ENCODE measurements at regions not wholly inside any gene's neighbourhood (a gene's known extent, or its start where the extent isn't known, plus 50 kb on each side); places are given as distances from the start of the nearest gene placed in this dataset.

DNA sequence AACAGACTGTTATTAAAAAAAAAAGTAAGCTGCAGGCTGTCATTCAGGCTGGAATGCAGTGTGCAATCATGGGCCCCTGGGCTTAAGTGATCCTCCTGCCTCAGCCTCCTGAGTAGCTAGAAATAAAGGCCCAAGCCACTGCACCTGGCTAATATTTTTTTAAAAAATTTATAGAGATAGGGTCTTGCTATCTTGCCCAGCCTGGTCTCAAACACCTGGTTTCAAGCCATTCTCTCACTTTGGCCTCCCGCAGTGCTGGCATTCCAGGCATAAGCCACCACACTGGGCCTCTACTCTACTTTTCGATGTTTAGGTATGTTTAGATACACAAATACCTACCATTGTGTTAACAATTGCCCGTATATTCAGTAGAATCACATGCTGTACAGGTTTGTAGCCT is 270.4 kb upstream of the PRKCQ start:
- TF ChIP-seq, protein P1, sequence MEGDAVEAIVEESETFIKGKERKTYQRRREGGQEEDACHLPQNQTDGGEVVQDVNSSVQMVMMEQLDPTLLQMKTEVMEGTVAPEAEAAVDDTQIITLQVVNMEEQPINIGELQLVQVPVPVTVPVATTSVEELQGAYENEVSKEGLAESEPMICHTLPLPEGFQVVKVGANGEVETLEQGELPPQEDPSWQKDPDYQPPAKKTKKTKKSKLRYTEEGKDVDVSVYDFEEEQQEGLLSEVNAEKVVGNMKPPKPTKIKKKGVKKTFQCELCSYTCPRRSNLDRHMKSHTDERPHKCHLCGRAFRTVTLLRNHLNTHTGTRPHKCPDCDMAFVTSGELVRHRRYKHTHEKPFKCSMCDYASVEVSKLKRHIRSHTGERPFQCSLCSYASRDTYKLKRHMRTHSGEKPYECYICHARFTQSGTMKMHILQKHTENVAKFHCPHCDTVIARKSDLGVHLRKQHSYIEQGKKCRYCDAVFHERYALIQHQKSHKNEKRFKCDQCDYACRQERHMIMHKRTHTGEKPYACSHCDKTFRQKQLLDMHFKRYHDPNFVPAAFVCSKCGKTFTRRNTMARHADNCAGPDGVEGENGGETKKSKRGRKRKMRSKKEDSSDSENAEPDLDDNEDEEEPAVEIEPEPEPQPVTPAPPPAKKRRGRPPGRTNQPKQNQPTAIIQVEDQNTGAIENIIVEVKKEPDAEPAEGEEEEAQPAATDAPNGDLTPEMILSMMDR (IDR thresholded peaks at IDR 0.05), result no peak
- intact Hi-C loops (cut with DNase I), result no loop called here
- Histone ChIP-seq H3K4me3 (no peak overlapping the region), H3K27me3 (no peaks in the 10 kb centered on the region), H3K9me3 (no peaks in the 10 kb centered on the region), H3K27ac (no peak overlapping the region), H3K4me1 (no peaks in the 10 kb centered on the region), H3K36me3 (no peaks in the 10 kb centered on the region)
- DNase-seq (ENCODE audit: low spot score in 2 of 2), result no peak

DNA sequence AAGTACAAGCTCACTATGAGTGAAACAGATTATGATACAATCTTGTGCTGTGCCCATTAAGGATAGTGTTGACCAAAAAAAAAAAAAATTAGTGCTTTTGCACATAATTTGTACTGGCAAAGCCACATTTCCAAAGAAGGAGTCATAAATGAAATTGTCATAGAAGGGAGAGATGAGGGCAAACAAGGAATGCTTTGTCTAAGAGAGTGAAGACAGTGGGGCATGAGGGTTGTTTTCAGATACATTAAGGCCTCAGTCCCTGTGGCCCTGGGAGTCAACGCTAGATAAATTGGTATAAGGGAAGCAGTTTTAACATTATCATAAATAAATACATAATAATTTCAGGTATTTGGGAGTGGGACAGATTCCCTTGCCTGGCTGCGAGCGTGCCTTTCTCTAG is 267.5 kb upstream of the PRKCQ start:
- H3K9me3 ChIP-seq, result no peaks in the 10 kb centered on the region
- TF ChIP-seq, protein P1 (IDR thresholded peaks at IDR 0.05), result no peak
- intact Hi-C loops (cut with DNase I), result no loop called here

GRCh38 chr10:6843894-6844650 is 264.0 kb upstream of the PRKCQ start:
- TF ChIP-seq, protein P1 (IDR thresholded peaks at IDR 0.05), result no peak

More for the DNA sequence above, 267.5 kb upstream of the PRKCQ start:
- Histone ChIP-seq H3K4me3 (no peak overlapping the region), H3K4me1 (no peaks in the 10 kb centered on the region), H3K27ac (no peak overlapping the region), H3K27me3 (no peaks in the 10 kb centered on the region), H3K36me3 (no peaks in the 10 kb centered on the region)
- DNase-seq (ENCODE audit: low spot score in 2 of 2), result no peak

GRCh38 chr10:6843481-6843881 is 263.4 kb upstream of the PRKCQ start:
- H3K4me3 ChIP-seq, result no peak overlapping the region
- no peaks in the 10 kb centered on the region for H3K4me1 ChIP-seq
- TF ChIP-seq, protein P1 (IDR thresholded peaks at IDR 0.05), result no peak
- no peak for DNase-seq (ENCODE audit: low spot score in 2 of 2)
- intact Hi-C loops (cut with DNase I), result no loop called here
- no peaks in the 10 kb centered on the region for H3K27me3 ChIP-seq
- no peak overlapping the region for H3K27ac ChIP-seq
- no peaks in the 10 kb centered on the region for H3K9me3 ChIP-seq
- H3K36me3 ChIP-seq, result no peaks in the 10 kb centered on the region

More at GRCh38 chr10:6843894-6844650, 264.0 kb upstream of the PRKCQ start:
- H3K36me3 ChIP-seq, result no peaks in the 10 kb centered on the region
- intact Hi-C loops (cut with DNase I), result no loop called here
- no peaks in the 10 kb centered on the region for H3K27me3 ChIP-seq
- H3K27ac ChIP-seq, result no peak overlapping the region
- H3K4me1 ChIP-seq, result no peaks in the 10 kb centered on the region
- H3K9me3 ChIP-seq, result no peaks in the 10 kb centered on the region
- DNase-seq (ENCODE audit: low spot score in 2 of 2), result no peak
- no peak overlapping the region for H3K4me3 ChIP-seq

- no peaks in the 10 kb centered on the region for H3K36me3 ChIP-seq
- intact Hi-C loops (cut with DNase I), result no loop called here
- no peak for DNase-seq (ENCODE audit: low spot score in 2 of 2)
- no peaks in the 10 kb centered on the region for H3K27me3 ChIP-seq
- no peaks in the 10 kb centered on the region for H3K4me1 ChIP-seq
- H3K4me3 ChIP-seq, result no peak overlapping the region
- H3K27ac ChIP-seq, result no peak overlapping the region
- TF ChIP-seq, protein P1 (IDR thresholded peaks at IDR 0.05), result no peak
- no peaks in the 10 kb centered on the region for H3K9me3 ChIP-seq
These were observed 262.6 kb upstream of the PRKCQ start for GRCh38 chr10:6842722-6843121.
